Osteocyte (in vitro differentiated cells): ENCODE measurements at regions not wholly inside any gene's neighbourhood (a gene's known extent, or its start where the extent isn't known, plus 50 kb on each side); places are given as distances from the start of the nearest gene placed in this dataset.

Source experiments
- DNase-seq: peaks from one replicate; pipeline ENCODE4 v3.0.0; 2021; ENCODE audit warnings: mixed read lengths; ENCODE audit not compliant: unreplicated experiment; ENCODE audit errors: extremely low spot score
- H3K27ac Mint-ChIP-seq: one replicate; pipeline ENCODE4 v1.8.0; 2021; ENCODE audit warnings: mild to moderate bottlenecking, mixed read lengths; ENCODE audit not compliant: unreplicated experiment
- H3K27me3 Mint-ChIP-seq: one replicate; pipeline ENCODE4 v1.8.0; 2021; ENCODE audit warnings: mixed read lengths; ENCODE audit not compliant: unreplicated experiment
- H3K36me3 Mint-ChIP-seq: one replicate; pipeline ENCODE4 v1.8.0; 2021; ENCODE audit warnings: mixed read lengths; ENCODE audit not compliant: unreplicated experiment
- H3K4me1 Mint-ChIP-seq: one replicate; pipeline ENCODE4 v1.8.0; 2021; ENCODE audit warnings: mixed read lengths; ENCODE audit not compliant: unreplicated experiment
- H3K4me3 Mint-ChIP-seq: one replicate; pipeline ENCODE4 v1.8.0; 2021; ENCODE audit warnings: mild to moderate bottlenecking, moderate library complexity, mixed read lengths; ENCODE audit not compliant: unreplicated experiment
- H3K9me3 Mint-ChIP-seq: one replicate; pipeline ENCODE4 v1.8.0; 2021; ENCODE audit warnings: mixed read lengths; ENCODE audit not compliant: unreplicated experiment
- TF ChIP-seq, protein P1 (sequence below): fragments of 200-600 bp; sonication (generic); IDR thresholded peaks from 2 replicates; pipeline ENCODE4 v1.5.0; 2021; ENCODE audit warnings: antibody characterized with exemption, mild to moderate bottlenecking, moderate library complexity

DNA sequence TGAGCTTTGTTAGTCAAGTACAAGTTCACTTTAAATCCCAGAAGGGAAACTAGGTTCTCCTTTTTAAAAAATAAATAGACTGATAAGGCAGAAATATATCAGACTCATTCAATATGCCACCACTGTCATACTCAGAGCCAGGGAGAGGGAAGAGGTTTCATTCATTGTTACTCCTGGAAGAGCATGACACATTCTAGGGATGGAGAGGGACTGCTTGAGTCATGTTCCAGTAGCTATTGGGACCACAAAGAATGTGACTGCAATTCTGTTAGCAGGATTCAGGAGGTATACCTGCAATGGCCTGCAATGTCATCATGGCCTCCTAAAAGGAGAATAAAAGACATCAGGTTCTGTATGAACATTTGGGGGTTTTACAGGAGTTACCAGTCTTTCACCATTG lies 167.6 kb downstream of the TFAP2B start:
- H3K36me3 Mint-ChIP-seq, result peaks cover 4% of the 10 kb centered on the region
- H3K27me3 Mint-ChIP-seq, result no peaks in the 10 kb centered on the region
- H3K27ac Mint-ChIP-seq, result no peak overlapping the region
- H3K4me1 Mint-ChIP-seq, result peaks cover 43% of the 10 kb centered on the region
- H3K9me3 Mint-ChIP-seq, result peaks cover 12% of the 10 kb centered on the region
- TF ChIP-seq, protein P1, sequence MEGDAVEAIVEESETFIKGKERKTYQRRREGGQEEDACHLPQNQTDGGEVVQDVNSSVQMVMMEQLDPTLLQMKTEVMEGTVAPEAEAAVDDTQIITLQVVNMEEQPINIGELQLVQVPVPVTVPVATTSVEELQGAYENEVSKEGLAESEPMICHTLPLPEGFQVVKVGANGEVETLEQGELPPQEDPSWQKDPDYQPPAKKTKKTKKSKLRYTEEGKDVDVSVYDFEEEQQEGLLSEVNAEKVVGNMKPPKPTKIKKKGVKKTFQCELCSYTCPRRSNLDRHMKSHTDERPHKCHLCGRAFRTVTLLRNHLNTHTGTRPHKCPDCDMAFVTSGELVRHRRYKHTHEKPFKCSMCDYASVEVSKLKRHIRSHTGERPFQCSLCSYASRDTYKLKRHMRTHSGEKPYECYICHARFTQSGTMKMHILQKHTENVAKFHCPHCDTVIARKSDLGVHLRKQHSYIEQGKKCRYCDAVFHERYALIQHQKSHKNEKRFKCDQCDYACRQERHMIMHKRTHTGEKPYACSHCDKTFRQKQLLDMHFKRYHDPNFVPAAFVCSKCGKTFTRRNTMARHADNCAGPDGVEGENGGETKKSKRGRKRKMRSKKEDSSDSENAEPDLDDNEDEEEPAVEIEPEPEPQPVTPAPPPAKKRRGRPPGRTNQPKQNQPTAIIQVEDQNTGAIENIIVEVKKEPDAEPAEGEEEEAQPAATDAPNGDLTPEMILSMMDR, result no peak
- H3K4me3 Mint-ChIP-seq, result no peak overlapping the region
- DNase-seq, result no peak

DNA sequence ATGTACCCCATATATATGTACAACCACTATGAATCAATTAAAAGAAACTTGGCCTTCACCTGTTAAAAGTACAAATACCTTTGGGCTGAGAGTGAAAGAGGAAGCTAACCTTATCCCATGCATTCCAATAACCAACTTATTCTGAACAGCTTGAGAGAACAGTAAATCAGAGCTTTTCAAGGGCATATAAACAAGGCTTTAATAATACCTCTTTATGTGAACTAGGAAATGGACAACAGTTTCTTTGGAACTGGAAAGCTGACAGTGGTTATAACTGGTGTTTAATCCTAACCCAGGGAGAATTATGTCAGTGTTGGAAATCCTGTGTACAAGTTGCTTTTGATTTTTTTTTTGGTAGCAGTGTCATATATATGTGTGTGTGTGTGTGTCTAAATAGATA lies 170.5 kb downstream of the TFAP2B start:
- no peak overlapping the region for H3K27ac Mint-ChIP-seq
- peaks cover 4% of the 10 kb centered on the region for H3K36me3 Mint-ChIP-seq
- H3K4me3 Mint-ChIP-seq, result no peak overlapping the region
- TF ChIP-seq, protein P1, result no peak
- no peaks in the 10 kb centered on the region for H3K27me3 Mint-ChIP-seq
- H3K4me1 Mint-ChIP-seq, result peaks cover 45% of the 10 kb centered on the region
- peaks cover 12% of the 10 kb centered on the region for H3K9me3 Mint-ChIP-seq
- no peak for DNase-seq

DNA sequence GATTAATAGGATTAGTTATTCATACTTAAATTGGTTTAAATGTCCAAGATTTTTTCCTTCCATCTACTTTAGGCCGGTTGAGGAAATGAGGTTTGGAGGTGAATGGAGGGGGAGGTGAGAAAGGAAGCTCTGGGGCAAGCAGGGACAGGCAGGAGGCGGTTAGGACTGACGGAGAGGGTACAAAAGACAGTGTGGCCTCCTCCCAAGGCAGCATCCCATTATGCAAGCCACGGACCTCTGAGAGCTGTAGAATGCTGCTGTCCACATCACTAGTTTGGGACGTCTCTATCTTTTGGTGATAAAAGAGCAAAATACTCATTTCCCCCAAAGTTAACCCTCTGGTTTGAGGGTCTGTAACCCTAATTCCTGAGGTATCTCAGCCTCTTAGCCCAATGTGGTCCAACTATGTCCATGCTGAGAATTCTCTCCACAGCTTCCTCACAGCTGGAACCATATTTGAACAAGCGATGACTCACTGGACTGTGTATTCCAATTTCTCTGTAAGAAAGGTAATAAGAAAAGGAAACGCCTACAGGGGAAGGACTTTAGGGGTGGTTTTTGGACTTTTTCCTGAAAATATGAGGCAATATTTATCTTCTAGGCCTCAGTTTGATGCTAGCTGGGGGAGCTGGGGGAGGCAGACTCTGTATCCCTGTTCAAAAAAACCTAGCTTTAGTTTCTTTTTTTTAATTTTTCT lies 172.2 kb downstream of the TFAP2B start:
- no peak for DNase-seq
- H3K4me3 Mint-ChIP-seq, result no peak overlapping the region
- no peaks in the 10 kb centered on the region for H3K27me3 Mint-ChIP-seq
- TF ChIP-seq, protein P1, result no peak
- H3K36me3 Mint-ChIP-seq, result peaks cover 4% of the 10 kb centered on the region
- H3K27ac Mint-ChIP-seq, result peak overlapping the region; percentile 86
- H3K9me3 Mint-ChIP-seq, result peaks cover 12% of the 10 kb centered on the region
- peaks cover 52% of the 10 kb centered on the region for H3K4me1 Mint-ChIP-seq

DNA sequence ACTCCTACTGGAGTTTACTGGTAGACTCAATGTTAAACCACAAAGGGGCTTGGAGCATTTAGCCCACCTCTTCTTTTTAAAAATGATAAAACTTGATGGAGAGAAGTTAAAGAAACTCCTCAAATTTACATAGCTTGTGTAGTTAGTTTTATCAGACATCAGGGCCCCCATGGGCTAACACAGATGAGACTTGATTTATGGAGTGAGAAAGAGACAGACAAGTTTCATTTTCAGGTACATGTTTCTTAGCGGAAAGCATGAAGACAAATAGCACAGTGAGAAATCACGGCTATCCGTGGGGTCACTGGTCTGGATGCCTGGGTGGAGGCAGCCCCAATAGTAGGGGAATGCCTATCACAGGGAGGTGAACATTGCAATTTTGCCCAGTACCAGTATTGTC lies 173.6 kb downstream of the TFAP2B start:
- Mint-ChIP-seq H3K27me3 (no peaks in the 10 kb centered on the region), H3K27ac (no peak overlapping the region), H3K4me3 (no peak overlapping the region), H3K9me3 (peaks cover 12% of the 10 kb centered on the region), H3K4me1 (peaks cover 44% of the 10 kb centered on the region), H3K36me3 (peaks cover 4% of the 10 kb centered on the region)
- DNase-seq, result no peak
- TF ChIP-seq, protein P1, result no peak

DNA sequence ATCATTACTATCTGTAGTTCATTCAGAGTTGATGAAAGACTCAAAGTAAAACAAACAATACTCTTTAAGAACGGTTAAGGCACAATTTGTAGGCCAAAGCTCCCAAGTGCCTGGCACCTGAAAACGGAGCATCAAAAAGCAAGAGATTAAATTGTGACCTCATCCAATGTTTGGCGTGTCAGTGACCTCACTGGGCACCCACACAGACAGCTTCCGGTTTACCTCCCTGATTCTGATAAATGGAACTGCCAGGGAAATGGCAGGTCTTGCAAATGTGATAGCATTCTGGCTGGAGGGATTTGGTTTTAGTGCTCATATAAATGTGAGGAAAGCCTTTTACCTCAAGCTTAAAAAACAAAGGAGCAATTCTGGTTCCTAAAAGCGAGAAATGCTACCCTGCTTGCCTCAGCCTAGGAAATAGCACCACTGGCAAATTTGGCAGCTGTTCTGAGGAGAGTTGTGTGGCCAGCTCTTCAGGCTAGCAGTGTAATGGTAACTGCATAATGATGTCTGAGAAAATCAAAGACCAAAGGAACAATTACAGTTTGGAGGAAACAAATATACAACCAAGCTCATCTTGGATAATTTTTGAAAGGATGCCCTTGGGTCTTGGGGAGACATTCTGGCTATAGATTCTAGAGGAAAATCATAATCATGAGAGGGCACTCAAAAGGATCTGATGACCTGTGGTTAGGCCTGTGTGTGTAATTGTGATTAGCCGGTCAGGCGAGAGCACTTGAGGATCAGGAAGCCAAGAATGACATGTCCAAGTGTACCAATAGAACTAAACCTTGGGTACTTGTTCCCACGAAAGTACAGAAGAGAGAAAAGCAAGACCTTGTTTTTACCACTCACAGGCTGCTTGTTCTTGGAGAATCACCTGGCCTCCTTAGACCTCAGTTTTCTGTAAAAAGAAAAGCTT lies 174.3 kb downstream of the TFAP2B start:
- Mint-ChIP-seq H3K27me3 (no peaks in the 10 kb centered on the region), H3K36me3 (peaks cover 4% of the 10 kb centered on the region)

More for the DNA sequence above, 174.3 kb downstream of the TFAP2B start:
- peaks cover 9% of the 10 kb centered on the region for H3K9me3 Mint-ChIP-seq
- H3K4me1 Mint-ChIP-seq, result peaks cover 37% of the 10 kb centered on the region
- no peak overlapping the region for H3K4me3 Mint-ChIP-seq
- H3K27ac Mint-ChIP-seq, result no peak overlapping the region
- TF ChIP-seq, protein P1, result no peak
- no peak for DNase-seq
